Kidney (tissue), 13 donors: ENCODE measurements at regions not wholly inside any gene's neighbourhood (a gene's known extent, or its start where the extent isn't known, plus 50 kb on each side); places are given as distances from the start of the nearest gene placed in this dataset.
"Not testable (repeated sequence)": the region's sequence is repeated elsewhere in the genome, so short reads cannot be mapped to it uniquely, and the experiment has no call there.

Source experiments
- DNase-seq, 5 donors: peaks; one replicate each; pipeline ENCODE4 v3.0.0-alpha.2; 2013 to 2020
- FAIRE-seq: peaks from 2 replicates; lab custom pipeline; 2012; peaks lifted over from hg19 to GRCh38; lab: Jason Lieb, UNC
- H3K27ac ChIP-seq, 2 donors: one replicate each; pipeline ENCODE4 v1.7.0; 2013; ENCODE audit warnings: low read depth in 2 of 2, low read length in 2 of 2, inconsistent platforms in 1 of 2
- H3K27me3 ChIP-seq: one replicate; pipeline ENCODE4 v1.7.1; 2013; ENCODE audit warnings: low read length, inconsistent platforms; ENCODE audit not compliant: control insufficient read depth, insufficient read depth
- H3K36me3 ChIP-seq, 3 donors: one replicate each; pipeline versions ENCODE4 v1.7.0 to v1.7.1; 2013; ENCODE audit warnings: low read length in 3 of 3, control low read depth in 1 of 3, inconsistent platforms in 1 of 3; ENCODE audit not compliant: insufficient read depth in 3 of 3, control insufficient read depth in 2 of 3
- H3K4me1 ChIP-seq, 3 donors: one replicate each; pipeline versions ENCODE4 v1.7.0 to v1.7.1; 2013; ENCODE audit warnings: low read length in 3 of 3, inconsistent platforms in 1 of 3, low read depth in 1 of 3; ENCODE audit not compliant: control insufficient read depth in 2 of 3, insufficient read depth in 2 of 3
- H3K4me3 ChIP-seq, 3 donors: one replicate each; pipeline versions ENCODE4 v1.7.0 to v1.8.1; 2013; ENCODE audit warnings: low read length in 3 of 3, control low read depth in 1 of 3, inconsistent platforms in 1 of 3
- H3K9ac ChIP-seq, 3 donors: one replicate each; pipeline versions ENCODE4 v1.7.0 to v1.7.1; 2013; ENCODE audit warnings: low read length in 3 of 3, control low read depth in 1 of 3, inconsistent platforms in 1 of 3
- H3K9me3 ChIP-seq, 3 donors: one replicate each; pipeline versions ENCODE4 v1.7.0 to v1.7.1; 2013; ENCODE audit warnings: low read length in 3 of 3, control low read depth in 1 of 3, inconsistent platforms in 1 of 3; ENCODE audit not compliant: control insufficient read depth in 2 of 3, insufficient read depth in 1 of 3
- CTCF ChIP-seq: IDR thresholded peaks from 3 replicates; pipeline ENCODE4 v1.5.1; 2012; ENCODE audit warnings: mild to moderate bottlenecking, moderate library complexity, borderline replicate concordance; ENCODE audit not compliant: insufficient read depth; ENCODE audit errors: extremely low read depth
- intact Hi-C: fragments of 100-400 bp; cut with DNase I; formaldehyde crosslinking; loops from one replicate; pipeline ENCODE4 v1.11.1; 2022
- donor health status: control.
- donor health status: control.
- donor health status: control.
- donor health status: control.
- donor health status: control.
- donor health status: DM: yes; HTN: yes; CAD: no.
- donor health status: Normal renal cell carcinoma (clear cell type).

GRCh38 chr16:65816556-65816955 is 549.9 kb upstream of the CDH5 start:
- no peaks in the 10 kb centered on the region for H3K36me3 ChIP-seq
- H3K4me1 ChIP-seq, result no peaks in the 10 kb centered on the region
- no peak overlapping the region for H3K27ac ChIP-seq
- intact Hi-C loops, result no loop called here
- H3K27me3 ChIP-seq, result no peaks in the 10 kb centered on the region
- H3K4me3 ChIP-seq, result no peak overlapping the region
- DNase-seq (no peak), FAIRE-seq (no peak)
- no peak for TF ChIP-seq CTCF
- H3K9me3 ChIP-seq, result no peaks in the 10 kb centered on the region
- no peak overlapping the region for H3K9ac ChIP-seq

GRCh38 chr16:65815707-65816106 is 550.8 kb upstream of the CDH5 start:
- DNase-seq (no peak), FAIRE-seq (no peak)
- TF ChIP-seq CTCF, result no peak
- Histone ChIP-seq H3K4me3 (no peak overlapping the region), H3K27me3 (no peaks in the 10 kb centered on the region), H3K9me3 (no peaks in the 10 kb centered on the region), H3K36me3 (no peaks in the 10 kb centered on the region), H3K27ac (no peak overlapping the region), H3K4me1 (no peaks in the 10 kb centered on the region), H3K9ac (no peak overlapping the region)
- intact Hi-C loops, result no loop called here

GRCh38 chr16:65813879-65814278 is 552.6 kb upstream of the CDH5 start:
- H3K36me3 ChIP-seq, H3K27me3 ChIP-seq, DNase-seq, H3K9ac ChIP-seq, H3K4me3 ChIP-seq, H3K9me3 ChIP-seq, H3K4me1 ChIP-seq, FAIRE-seq, intact Hi-C loops, H3K27ac ChIP-seq: not testable (repeated sequence)

- no peaks in the 10 kb centered on the region for H3K36me3 ChIP-seq
- FAIRE-seq (no peak), DNase-seq (no peak)
- H3K4me1 ChIP-seq, result no peaks in the 10 kb centered on the region
- no peaks in the 10 kb centered on the region for H3K9me3 ChIP-seq
- H3K4me3 ChIP-seq, result no peak overlapping the region
- H3K27ac ChIP-seq, result no peak overlapping the region
- no peak overlapping the region for H3K9ac ChIP-seq
- intact Hi-C loops, result no loop called here
- no peaks in the 10 kb centered on the region for H3K27me3 ChIP-seq
- no peak for TF ChIP-seq CTCF
Observed at GRCh38 chr16:65809627-65810026, 556.9 kb upstream of the CDH5 start.
